ENCODE measurements at regions not wholly inside any gene's neighbourhood (a gene's known extent, or its start where the extent isn't known, plus 50 kb on each side); places are given as distances from the start of the nearest gene placed in this dataset.

DNA sequence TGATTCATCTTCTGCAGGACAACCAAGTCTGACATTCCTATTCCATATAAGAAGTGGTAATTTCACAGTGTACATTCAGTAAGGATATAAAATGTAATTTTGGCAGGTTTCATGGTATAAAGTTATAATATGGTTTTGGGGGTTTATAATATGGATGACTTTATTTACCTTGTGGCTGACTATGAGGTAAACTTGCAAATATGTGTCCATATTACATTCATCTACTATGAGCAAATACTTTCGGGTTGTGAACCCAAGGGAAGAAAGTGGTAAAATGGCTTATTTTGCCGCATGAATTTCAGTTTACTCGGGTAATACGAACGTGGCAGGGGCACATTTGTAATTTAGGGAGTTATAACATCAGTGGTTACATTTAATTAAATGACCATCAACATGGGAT is 86.7 kb upstream of the TNFSF11 start:
- TF ChIP-seq, protein P1, sequence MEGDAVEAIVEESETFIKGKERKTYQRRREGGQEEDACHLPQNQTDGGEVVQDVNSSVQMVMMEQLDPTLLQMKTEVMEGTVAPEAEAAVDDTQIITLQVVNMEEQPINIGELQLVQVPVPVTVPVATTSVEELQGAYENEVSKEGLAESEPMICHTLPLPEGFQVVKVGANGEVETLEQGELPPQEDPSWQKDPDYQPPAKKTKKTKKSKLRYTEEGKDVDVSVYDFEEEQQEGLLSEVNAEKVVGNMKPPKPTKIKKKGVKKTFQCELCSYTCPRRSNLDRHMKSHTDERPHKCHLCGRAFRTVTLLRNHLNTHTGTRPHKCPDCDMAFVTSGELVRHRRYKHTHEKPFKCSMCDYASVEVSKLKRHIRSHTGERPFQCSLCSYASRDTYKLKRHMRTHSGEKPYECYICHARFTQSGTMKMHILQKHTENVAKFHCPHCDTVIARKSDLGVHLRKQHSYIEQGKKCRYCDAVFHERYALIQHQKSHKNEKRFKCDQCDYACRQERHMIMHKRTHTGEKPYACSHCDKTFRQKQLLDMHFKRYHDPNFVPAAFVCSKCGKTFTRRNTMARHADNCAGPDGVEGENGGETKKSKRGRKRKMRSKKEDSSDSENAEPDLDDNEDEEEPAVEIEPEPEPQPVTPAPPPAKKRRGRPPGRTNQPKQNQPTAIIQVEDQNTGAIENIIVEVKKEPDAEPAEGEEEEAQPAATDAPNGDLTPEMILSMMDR (IDR thresholded peaks at IDR 0.05) = no peak
- no peak for TF ChIP-seq MAFK (IDR thresholded peaks at IDR 0.05; ENCODE audit: partially characterized antibody)
- TF ChIP-seq, protein P2, sequence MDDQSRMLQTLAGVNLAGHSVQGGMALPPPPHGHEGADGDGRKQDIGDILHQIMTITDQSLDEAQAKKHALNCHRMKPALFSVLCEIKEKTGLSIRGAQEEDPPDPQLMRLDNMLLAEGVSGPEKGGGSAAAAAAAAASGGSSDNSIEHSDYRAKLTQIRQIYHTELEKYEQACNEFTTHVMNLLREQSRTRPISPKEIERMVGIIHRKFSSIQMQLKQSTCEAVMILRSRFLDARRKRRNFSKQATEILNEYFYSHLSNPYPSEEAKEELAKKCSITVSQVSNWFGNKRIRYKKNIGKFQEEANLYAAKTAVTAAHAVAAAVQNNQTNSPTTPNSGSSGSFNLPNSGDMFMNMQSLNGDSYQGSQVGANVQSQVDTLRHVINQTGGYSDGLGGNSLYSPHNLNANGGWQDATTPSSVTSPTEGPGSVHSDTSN (IDR thresholded peaks at IDR 0.05) = no peak
- no peak for TF ChIP-seq HDAC2 (IDR thresholded peaks at IDR 0.05)
- no peak for TF ChIP-seq POLR2A (IDR thresholded peaks at IDR 0.05; ENCODE audit: low read length)
- TF ChIP-seq BHLHE40 (IDR thresholded peaks at IDR 0.05; ENCODE audit: low read depth, low read length) = no peak
